ENCODE measurements at regions not wholly inside any gene's neighbourhood (a gene's known extent, or its start where the extent isn't known, plus 50 kb on each side); places are given as distances from the start of the nearest gene placed in this dataset.
"Not testable (repeated sequence)": the region's sequence is repeated elsewhere in the genome, so short reads cannot be mapped to it uniquely, and the experiment has no call there.

DNA sequence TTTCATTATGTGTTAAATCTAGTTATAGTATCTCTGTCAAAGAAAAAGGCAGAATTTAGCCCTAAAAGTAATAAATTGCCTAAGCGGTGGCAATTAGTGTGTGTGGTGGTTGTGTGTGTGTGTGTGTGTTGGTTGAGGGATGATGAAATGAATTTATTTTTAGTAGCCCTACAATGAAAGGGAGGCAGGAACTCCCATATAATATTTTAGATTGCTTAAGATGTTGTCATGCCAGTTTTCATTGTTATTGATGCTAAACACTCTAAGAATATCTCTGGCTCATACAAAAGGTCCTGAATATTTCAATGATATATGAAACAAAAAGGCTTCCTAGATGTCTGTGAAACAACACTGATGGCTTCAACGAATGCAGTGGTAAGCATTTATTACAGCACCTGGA, 140.6 kb upstream of the TBC1D5 start:
- DNase-seq (ENCODE audit: low read depth), result no peak
- TF ChIP-seq, protein P1, sequence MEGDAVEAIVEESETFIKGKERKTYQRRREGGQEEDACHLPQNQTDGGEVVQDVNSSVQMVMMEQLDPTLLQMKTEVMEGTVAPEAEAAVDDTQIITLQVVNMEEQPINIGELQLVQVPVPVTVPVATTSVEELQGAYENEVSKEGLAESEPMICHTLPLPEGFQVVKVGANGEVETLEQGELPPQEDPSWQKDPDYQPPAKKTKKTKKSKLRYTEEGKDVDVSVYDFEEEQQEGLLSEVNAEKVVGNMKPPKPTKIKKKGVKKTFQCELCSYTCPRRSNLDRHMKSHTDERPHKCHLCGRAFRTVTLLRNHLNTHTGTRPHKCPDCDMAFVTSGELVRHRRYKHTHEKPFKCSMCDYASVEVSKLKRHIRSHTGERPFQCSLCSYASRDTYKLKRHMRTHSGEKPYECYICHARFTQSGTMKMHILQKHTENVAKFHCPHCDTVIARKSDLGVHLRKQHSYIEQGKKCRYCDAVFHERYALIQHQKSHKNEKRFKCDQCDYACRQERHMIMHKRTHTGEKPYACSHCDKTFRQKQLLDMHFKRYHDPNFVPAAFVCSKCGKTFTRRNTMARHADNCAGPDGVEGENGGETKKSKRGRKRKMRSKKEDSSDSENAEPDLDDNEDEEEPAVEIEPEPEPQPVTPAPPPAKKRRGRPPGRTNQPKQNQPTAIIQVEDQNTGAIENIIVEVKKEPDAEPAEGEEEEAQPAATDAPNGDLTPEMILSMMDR (conservative IDR thresholded peaks at IDR 0.05; ENCODE audit: low read depth, low read length), result no peak

DNA sequence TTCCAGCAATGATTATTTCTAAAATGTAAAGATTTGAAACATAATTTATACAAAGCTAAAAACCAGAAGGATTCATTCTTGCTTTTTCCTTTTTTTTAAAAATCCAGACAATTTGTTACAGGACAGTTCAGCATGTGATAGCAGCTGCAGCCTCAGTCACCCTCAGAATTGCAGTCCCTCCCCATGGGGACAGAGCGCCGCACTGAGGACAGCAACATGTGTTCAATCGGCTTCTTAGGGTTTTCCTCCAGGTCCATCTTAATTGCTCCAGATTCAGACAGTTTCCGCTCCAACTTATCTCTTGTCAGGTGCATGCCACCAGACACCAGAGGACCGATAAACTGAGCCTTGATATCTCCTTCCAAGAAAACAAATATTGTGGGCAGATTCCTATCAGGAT, 134.9 kb upstream of the TBC1D5 start:
- DNase-seq (ENCODE audit: low read depth), result no peak
- no peak overlapping the region for H3K4me3 ChIP-seq (ENCODE audit: low read depth, low read length)
- TF ChIP-seq, protein P1 (conservative IDR thresholded peaks at IDR 0.05; ENCODE audit: low read depth, low read length), result no peak

More for the DNA sequence above, 140.6 kb upstream of the TBC1D5 start:
- no peak overlapping the region for H3K4me3 ChIP-seq (ENCODE audit: low read depth, low read length)

DNA sequence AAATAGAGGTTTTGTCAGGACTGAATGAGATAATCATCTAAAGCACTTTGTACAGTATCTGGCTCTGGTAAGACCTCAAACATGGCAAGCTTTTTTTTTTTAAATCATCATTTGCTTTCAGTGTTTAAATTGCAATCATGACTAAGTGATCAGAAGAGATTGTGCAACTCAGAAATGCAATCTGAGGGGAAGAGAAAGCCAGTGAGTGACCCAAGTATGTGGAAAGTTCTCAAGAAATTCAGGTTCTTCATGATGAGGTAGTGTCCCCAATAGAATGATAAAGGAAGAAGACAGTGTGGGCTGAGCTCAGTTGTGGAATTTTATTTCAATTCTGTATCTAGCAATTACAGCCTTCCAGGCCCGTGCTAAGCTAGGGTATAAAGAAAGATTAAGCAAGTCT, 132.2 kb upstream of the TBC1D5 start:
- DNase-seq (ENCODE audit: low read depth), result no peak
- no peak overlapping the region for H3K4me3 ChIP-seq (ENCODE audit: low read depth, low read length)
- TF ChIP-seq, protein P1 (conservative IDR thresholded peaks at IDR 0.05; ENCODE audit: low read depth, low read length), result no peak

DNA sequence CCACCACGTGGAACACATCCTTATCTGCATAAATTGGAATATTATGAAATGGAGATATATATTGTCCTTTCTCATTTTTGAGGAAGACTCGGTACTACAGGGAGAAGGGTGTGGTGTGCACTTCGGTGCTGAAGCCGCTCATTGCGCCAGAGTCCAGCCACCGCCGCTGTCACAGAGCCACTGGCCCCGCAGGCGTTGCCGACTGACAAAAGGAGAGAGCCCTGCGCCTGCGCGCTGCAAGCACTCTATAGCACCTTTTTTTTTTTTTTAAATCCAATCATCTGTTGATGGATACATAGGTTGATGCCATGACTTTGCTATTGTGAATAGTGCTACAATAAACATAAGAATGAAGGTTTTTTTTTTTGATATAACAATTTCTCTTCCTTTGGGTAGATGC, 130.0 kb upstream of the TBC1D5 start:
- DNase-seq (ENCODE audit: low read depth), result no peak
- TF ChIP-seq, protein P1 (conservative IDR thresholded peaks at IDR 0.05; ENCODE audit: low read depth, low read length), result no peak
- no peak overlapping the region for H3K4me3 ChIP-seq (ENCODE audit: low read depth, low read length)

DNA sequence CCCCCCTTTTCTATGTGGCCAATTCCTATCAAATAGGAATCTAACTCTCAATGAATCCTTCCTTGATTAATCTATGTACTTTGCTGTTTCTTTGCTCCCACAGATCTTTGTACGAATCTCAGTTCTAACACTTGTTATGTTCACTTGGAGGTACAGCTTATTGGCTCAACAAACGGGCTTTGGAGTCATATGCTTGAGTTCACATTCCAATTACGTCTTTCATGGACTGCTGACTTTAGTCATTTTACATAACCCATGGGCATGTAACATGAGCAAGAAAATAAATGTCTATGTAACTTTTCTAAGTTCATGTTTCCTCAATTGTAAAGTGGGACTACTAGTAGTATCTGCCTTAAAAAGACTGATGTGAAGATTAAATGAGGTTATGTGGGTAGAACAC, 123.2 kb upstream of the TBC1D5 start:
- H3K4me3 ChIP-seq (ENCODE audit: low read depth, low read length), result no peak overlapping the region
- no peak for DNase-seq (ENCODE audit: low read depth)
- TF ChIP-seq, protein P1 (conservative IDR thresholded peaks at IDR 0.05; ENCODE audit: low read depth, low read length), result no peak

DNA sequence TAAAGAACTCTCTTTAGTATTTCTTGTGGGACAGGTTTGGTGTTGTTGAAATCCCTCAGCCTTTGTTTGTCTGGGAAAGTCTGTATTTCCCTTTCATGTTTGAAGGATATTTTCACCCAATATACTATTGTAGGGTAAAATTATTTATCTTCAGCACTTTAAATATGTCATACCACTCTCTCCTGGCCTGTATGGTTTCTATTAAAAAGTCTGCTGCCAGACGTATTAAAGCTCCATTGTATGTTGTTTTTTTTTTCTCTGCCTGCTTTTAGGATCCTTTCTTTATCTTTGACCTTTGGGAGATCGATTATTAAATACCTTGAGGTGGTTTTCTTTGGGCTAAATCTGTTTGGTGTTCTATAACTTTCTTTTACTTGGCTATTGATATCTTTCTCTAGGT, 119.0 kb upstream of the TBC1D5 start:
- H3K4me3 ChIP-seq (ENCODE audit: low read depth, low read length), result no peak overlapping the region
- TF ChIP-seq, protein P1 (conservative IDR thresholded peaks at IDR 0.05; ENCODE audit: low read depth, low read length), result no peak

DNA sequence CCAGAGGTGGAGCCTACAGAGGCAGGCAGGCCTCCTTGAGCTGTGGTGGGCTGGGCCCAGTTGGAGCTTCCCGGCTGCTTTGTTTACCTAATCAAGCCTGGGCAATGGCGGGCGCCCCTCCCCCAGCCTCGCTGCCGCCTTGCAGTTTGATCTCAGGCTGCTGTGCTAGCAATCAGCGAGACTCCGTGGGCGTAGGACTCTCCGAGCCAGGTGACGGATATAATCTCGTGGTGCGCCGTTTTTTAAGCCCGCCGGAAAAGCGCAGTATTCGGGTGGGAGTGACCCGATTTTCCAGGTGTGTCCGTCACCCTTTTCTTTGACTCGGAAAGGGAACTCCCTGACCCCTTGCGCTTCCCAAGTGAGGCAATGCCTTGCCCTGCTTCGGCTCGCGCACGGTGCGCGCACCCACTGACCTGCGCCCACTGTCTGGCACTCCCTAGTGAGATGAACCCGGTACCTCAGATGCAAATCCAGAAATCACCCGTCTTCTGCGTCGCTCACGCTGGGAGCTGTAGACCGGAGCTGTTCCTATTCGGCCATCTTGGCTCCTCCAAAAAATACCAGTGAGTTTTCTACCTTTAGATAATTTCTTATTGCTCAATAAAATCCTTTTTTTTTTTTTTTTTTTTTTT, 118.5 kb upstream of the TBC1D5 start:
- DNase-seq (ENCODE audit: low read depth); H3K4me3 ChIP-seq (ENCODE audit: low read depth, low read length): not testable (repeated sequence)

More for the DNA sequence above, 119.0 kb upstream of the TBC1D5 start:
- no peak for DNase-seq (ENCODE audit: low read depth)
